ENCODE measurements at regions not wholly inside any gene's neighbourhood (a gene's known extent, or its start where the extent isn't known, plus 50 kb on each side); places are given as distances from the start of the nearest gene placed in this dataset.

DNA sequence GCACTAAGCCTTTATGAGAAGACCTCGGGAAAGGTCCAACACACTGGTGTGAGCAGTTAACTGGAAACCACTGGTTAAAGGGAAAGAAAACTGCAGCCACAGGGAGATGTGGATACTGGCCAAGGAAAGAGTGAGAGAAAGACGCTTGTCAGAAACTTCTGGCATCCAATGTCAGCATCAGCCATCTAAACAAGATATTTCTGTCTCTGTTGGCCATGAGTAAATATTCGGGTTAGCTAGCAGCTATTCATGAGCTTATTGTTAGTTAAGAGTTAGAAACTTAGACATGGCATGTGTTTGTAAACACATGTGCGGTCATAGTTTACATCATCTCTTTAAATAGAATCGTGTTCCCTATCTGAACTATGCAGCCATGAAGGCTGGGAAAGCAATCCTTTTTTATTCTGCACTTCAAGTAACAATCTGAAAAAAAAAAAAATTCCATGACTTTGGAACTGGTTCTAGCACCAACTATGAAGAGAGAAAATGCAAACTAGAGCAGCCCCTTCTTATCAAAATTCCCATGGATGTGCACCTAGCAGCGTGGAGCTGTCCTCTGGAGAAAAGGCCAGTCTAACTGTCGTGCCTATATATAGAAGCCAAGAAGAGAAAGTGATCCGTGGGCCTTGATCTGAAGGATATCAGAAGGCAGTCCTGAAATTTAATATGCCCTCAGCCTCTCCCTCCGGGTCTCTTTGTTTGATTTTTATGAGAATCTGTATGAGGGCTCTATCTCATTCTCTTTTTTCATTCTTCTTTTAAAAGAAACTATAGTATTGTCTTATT, 84.0 kb upstream of the RFX8 start:
- DNase-seq: peak in 7 of 58 donors; percentile 2 to 26 (median 8)

GRCh38 chr2:101556033-101556459, 81.1 kb upstream of the RFX8 start:
- DNase-seq: no peak

DNA sequence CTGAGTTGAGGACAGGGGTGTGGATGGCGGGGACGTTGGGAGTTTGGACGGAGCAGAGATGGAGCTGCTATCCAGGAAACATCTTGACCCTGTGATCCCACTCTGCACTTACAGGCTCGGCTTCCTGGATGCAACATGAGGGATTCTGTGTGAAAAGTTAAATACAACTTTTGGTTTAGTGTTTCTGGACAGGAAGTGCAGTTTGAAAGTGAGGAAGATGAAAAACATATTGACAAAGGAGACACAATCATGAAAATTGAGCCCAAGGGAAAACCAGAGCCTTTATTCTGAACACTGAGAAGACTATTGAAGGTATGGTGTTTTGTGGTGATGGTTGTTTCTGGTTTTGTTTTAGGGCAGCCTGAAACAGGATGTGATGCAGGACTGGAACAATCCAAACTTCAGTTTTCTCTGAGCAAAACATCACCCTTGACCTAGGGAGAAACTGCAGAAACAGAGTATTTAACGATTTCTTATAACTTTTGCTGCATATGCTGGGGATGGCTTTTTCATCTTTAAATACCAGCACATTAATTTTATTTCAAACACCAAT, 76.5 kb upstream of the RFX8 start:
- DNase-seq: no peak

DNA sequence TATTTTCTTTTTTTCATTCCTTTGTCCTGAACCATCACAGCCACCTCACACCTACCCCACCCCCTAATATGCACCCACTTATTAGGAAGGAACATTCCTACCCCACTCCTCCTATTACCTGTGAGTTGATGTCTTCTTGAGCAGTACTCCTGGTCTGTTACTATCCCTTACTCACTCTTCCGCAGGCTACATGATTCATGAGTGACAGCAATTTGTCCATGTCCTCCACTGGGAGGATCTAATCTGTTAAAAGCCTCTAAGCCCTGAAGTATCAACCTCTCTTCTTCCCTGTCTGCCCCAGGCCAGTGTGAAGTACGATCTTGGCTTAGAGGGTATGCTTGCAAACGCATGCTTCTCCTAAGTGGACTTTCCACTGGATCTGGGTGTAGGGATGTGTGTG, 75.6 kb upstream of the RFX8 start:
- no peak for DNase-seq

DNA sequence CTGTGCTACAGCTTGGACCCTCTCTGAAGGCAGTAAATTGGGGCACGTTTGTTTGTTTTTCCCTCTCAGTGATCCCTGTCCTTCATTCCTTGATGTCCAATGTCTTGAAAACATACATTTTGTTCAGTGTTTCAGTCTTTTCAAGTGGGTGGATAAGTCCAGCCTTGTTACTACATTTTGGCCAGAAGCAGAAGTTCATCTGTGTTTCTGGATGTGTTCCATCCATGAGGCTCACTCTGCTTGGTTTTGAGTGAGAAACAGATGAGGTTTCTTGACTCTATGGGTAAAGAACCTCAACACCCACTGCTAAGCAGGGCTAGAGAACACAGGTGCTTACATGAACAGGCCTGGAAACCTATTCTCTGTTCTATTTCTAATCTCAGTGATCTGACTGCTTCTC, 74.5 kb upstream of the RFX8 start:
- DNase-seq: no peak

GRCh38 chr2:101546376-101547058, 71.6 kb upstream of the RFX8 start:
- no peak for DNase-seq

DNA sequence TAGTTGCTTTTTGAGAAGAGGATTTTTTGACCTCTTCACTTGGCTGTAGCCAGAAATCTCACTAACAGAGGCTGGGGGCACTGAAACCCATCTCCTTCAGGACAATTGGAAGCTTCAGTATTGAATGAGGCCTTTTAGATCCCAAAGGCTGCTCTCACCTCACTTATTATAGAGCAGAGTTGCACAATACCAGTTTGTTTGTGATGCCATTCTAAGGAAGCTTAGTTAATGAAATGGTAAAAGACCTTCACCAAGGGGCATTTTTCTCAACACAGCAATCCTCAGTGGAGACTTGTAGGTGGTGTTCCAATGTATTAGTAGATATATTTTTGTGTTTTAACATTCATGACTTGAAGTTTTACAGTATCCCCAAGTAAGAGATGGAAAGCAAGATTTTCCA, 71.0 kb upstream of the RFX8 start:
- no peak for DNase-seq

- no peak for DNase-seq
These were observed 65.6 kb upstream of the RFX8 start for GRCh38 chr2:101540518-101540917.

DNA sequence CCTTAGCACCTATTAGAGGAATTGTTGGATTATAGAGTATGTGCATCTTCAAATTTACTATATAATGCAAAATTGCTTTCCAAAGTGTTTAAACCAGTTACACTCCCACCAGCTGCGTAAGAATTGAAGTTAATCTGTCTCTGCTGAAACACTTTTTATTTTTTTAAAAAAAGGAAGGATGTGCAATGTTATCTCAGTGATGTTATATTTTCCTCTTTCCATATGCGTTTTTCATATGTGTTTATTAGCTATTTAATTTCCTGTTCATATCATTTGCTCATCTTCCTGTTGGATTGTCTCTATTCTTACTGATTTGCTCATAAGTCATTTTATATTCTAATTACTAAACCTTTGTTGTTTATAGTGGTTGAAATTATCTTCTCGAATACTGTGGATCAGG, 63.2 kb upstream of the RFX8 start:
- DNase-seq: no peak

DNA sequence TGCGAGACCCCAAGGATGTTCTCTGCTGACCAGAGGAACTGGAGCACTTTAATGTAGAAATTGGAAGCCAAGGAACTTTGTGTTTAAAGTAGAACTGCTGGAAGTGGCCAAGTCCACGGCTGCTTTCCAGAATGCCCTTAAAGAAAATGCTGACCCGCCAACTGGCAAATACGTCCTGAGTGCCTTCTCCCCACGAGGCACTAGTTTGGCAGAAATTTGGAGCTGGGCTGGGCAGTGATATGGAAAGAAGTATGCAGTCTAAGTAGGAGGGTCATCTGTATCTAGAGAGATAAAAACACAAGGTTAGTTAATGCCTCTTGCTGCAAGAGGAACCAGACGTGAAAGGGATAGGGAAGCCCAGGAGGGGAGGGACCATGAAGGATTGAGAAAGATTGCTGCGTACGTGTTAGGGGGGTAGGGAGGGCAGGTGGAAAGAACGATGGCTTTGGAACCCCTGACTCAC, 59.3 kb upstream of the RFX8 start:
- DNase-seq: peak in 31 of 58 donors; percentile 7 to 89 (median 71)

- peak in 57 of 58 donors; percentile 15 to 95 (median 78) for DNase-seq
These were observed 58.7 kb upstream of the RFX8 start for GRCh38 chr2:101533561-101534148.

DNA sequence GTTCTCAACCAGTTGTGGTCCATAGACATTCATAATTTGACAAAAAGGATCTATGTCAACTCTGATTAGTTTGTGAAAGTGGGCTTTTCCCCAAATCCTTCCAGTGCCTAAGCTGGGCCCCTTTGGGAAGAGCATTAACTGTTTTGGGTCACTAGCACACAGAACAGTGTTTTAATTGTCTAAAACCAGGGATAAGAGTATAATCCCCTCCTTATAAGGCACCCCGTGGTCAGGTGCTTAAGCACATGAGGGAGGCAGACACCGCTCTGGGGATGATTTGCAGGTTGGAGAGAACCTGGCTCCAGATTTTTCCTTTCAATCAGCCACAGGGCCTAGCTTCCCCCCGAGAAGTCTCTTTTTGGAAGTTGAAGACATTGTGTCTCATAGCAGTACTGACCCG, 53.6 kb upstream of the RFX8 start:
- DNase-seq: no peak

GRCh38 chr2:101524806-101525430, 50.0 kb upstream of the RFX8 start:
- DNase-seq: peak in 2 of 58 donors; percentile 15 to 18
